Loucy (cell line): ENCODE measurements at regions not wholly inside any gene's neighbourhood (a gene's known extent, or its start where the extent isn't known, plus 50 kb on each side); places are given as distances from the start of the nearest gene placed in this dataset.
A peak's percentile ranks its signal among the peaks of the same experiment; 100 is the strongest.

Source experiments
- H2AFZ ChIP-seq: fragments of 200-600 bp; sonication (generic); 2 replicates; pipeline ENCODE4 v1.6.0; 2016; ENCODE audit warnings: antibody characterized with exemption, mild to moderate bottlenecking, low read length, moderate library complexity
- H3F3A ChIP-seq: fragments of 200-600 bp; 2 replicates; pipeline ENCODE4 v1.6.0; 2016; ENCODE audit warnings: antibody characterized with exemption, low read depth, mild to moderate bottlenecking
- H3K27me3 ChIP-seq: fragments of 200-600 bp; sonication (generic); 2 replicates; pipeline ENCODE4 v1.6.1; 2014; ENCODE audit warnings: low read length, mild to moderate bottlenecking; ENCODE audit not compliant: insufficient read depth, poor library complexity, severe bottlenecking
- H3K36me3 ChIP-seq: fragments of 200-600 bp; sonication (generic); 2 replicates; pipeline ENCODE4 v1.6.1; 2016; ENCODE audit warnings: low read length; ENCODE audit not compliant: insufficient read depth
- H3K4me1 ChIP-seq: fragments of 200-600 bp; sonication (generic); 2 replicates; pipeline ENCODE4 v1.5.1; 2014; ENCODE audit warnings: low read length, mild to moderate bottlenecking; ENCODE audit not compliant: insufficient read depth, poor library complexity, severe bottlenecking
- H3K4me2 ChIP-seq: fragments of 200-600 bp; sonication (generic); 2 replicates; pipeline ENCODE4 v1.6.0; 2014; ENCODE audit warnings: antibody characterized with exemption, low read length, low read depth, mild to moderate bottlenecking; ENCODE audit not compliant: poor library complexity, severe bottlenecking
- H3K4me3 ChIP-seq: fragments of 200-600 bp; sonication (generic); 2 replicates; pipeline ENCODE4 v1.5.1; 2014; ENCODE audit warnings: low read length, mild to moderate bottlenecking, mixed read lengths; ENCODE audit not compliant: poor library complexity, severe bottlenecking
- H3K79me2 ChIP-seq: fragments of 200-600 bp; sonication (generic); 2 replicates; pipeline ENCODE4 v1.6.1; 2014; ENCODE audit warnings: low read length; ENCODE audit not compliant: insufficient read depth
- H3K9ac ChIP-seq: fragments of 200-600 bp; sonication (generic); 2 replicates; pipeline ENCODE4 v1.6.0; 2014; ENCODE audit warnings: mild to moderate bottlenecking, low read depth, low read length, moderate library complexity; ENCODE audit not compliant: poor library complexity, severe bottlenecking
- H3K9me2 ChIP-seq: fragments of 200-600 bp; sonication (generic); replicated peaks from 2 replicates; pipeline ENCODE4 v1.6.1; 2016; ENCODE audit warnings: low read depth, low read length, mixed read lengths
- H3K9me3 ChIP-seq: fragments of 200-600 bp; sonication (generic); 2 replicates; pipeline ENCODE4 v1.6.1; 2014; ENCODE audit warnings: mild to moderate bottlenecking, antibody characterized with exemption, low read length, low read depth; ENCODE audit not compliant: insufficient read depth
- H4K20me1 ChIP-seq: fragments of 200-600 bp; sonication (generic); 2 replicates; pipeline ENCODE4 v1.6.0; 2014; ENCODE audit warnings: antibody characterized with exemption, low read length, mild to moderate bottlenecking; ENCODE audit not compliant: insufficient read depth, poor library complexity, severe bottlenecking
- EZH2phosphoT487 ChIP-seq: fragments of 200-600 bp; IDR thresholded peaks from 2 replicates; pipeline ENCODE4 v1.6.1; 2018; ENCODE audit warnings: antibody characterized with exemption, mild to moderate bottlenecking, moderate library complexity, borderline replicate concordance
- TF ChIP-seq, protein P1 (sequence below): fragments of 200-600 bp; sonication (generic); conservative IDR thresholded peaks from 2 replicates; pipeline ENCODE4 v1.5.1; 2014; ENCODE audit warnings: mild to moderate bottlenecking, antibody characterized with exemption, low read length

DNA sequence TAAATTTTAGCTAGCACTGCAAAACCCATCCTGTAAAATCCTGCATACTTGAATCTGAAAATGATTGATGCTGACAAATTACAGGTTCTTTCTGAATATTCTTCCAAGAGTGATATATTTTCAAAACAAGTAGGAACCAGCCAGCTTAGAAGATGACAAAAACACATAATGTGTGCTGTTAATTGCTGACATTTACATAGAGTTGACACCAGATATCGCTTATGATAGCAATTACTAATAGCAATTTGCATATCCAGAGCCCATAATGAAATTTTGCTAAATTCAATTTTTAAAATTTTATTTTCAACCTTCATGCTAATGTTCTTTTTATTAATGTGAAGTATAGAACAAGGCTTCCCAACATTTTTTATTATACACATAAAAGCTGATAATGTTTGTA, 284.5 kb downstream of the SEC23A start:
- Histone ChIP-seq H3K9me3 (no peaks in the 10 kb centered on the region), H3K4me1 (no peaks in the 10 kb centered on the region), H3F3A (no peaks in the 10 kb centered on the region), H3K9ac (no peak overlapping the region), H4K20me1 (no peaks in the 10 kb centered on the region), H3K4me2 (no peak overlapping the region), H3K36me3 (no peaks in the 10 kb centered on the region), H3K9me2 (no peaks in the 10 kb centered on the region), H3K4me3 (no peak overlapping the region), H3K79me2 (no peaks in the 10 kb centered on the region), H2AFZ (no peak overlapping the region), H3K27me3 (no peaks in the 10 kb centered on the region)
- TF ChIP-seq, protein P1, sequence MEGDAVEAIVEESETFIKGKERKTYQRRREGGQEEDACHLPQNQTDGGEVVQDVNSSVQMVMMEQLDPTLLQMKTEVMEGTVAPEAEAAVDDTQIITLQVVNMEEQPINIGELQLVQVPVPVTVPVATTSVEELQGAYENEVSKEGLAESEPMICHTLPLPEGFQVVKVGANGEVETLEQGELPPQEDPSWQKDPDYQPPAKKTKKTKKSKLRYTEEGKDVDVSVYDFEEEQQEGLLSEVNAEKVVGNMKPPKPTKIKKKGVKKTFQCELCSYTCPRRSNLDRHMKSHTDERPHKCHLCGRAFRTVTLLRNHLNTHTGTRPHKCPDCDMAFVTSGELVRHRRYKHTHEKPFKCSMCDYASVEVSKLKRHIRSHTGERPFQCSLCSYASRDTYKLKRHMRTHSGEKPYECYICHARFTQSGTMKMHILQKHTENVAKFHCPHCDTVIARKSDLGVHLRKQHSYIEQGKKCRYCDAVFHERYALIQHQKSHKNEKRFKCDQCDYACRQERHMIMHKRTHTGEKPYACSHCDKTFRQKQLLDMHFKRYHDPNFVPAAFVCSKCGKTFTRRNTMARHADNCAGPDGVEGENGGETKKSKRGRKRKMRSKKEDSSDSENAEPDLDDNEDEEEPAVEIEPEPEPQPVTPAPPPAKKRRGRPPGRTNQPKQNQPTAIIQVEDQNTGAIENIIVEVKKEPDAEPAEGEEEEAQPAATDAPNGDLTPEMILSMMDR, result no peak

DNA sequence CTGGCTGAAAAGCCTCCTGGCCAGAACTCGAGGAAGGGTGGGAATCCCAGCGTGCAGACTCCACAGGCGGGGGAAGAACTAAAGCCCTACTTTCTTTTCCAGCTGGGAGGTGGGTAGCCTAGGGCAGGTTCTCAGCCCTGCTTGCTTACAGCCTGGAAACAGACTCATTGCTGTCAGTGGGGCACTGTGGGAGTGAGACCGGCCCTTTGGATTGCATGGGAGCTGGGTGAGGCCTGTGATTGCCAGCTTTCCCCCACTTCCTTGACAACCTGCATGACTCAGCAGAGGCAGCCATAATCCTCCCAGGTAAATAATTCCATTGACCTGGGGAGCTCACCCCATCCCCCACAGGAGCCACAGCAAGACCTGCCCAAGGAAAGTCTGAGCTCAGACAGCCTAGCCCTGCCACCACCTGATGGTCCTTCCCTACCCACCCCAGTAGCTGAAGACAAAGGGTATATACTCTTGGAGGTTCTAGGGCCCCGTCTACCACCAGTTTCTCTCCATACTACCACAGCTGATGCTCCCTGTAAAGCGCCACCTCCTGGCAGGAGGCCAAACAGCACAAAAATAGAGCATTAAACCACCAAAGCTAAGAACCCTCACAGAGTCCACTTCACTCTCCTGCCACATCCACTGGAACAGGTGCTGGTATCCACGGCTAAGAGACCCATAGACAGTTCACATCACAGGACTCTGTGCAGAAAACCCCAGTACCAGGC, 294.1 kb downstream of the SEC23A start:
- Histone ChIP-seq H3K4me3 (no peak overlapping the region), H4K20me1 (no peaks in the 10 kb centered on the region), H3K27me3 (no peaks in the 10 kb centered on the region), H3K9ac (no peak overlapping the region), H3K79me2 (no peaks in the 10 kb centered on the region), H2AFZ (no peak overlapping the region), H3K9me3 (no peaks in the 10 kb centered on the region), H3K36me3 (no peaks in the 10 kb centered on the region), H3K9me2 (no peaks in the 10 kb centered on the region), H3K4me2 (no peak overlapping the region), H3K4me1 (no peaks in the 10 kb centered on the region), H3F3A (no peaks in the 10 kb centered on the region)
- no peak for TF ChIP-seq EZH2phosphoT487
- TF ChIP-seq, protein P1, result peak; percentile 27; the same call in 1 of the 2 replicates

DNA sequence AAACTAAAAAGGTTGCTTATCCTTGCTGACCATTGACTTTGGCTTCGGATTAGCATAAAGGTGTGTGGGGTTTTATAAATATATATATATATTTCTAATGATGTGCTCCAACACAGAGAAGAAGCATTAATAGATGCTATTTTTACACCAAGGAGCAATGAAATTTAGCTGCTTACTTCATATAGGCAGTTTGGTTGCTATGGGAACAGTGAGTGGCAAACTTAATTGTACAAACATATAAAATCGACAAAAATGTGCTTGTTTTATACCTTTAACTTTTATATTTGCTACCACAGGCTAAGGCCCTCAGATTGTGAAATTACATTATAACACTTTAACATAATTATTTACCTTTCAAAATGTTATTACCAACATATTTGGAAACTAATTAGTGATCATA, 303.4 kb downstream of the SEC23A start:
- Histone ChIP-seq H3F3A (no peaks in the 10 kb centered on the region), H4K20me1 (no peaks in the 10 kb centered on the region), H3K36me3 (no peaks in the 10 kb centered on the region), H3K9me3 (no peaks in the 10 kb centered on the region), H3K9ac (no peak overlapping the region), H3K9me2 (no peaks in the 10 kb centered on the region), H3K4me1 (no peaks in the 10 kb centered on the region), H3K4me3 (no peak overlapping the region), H3K79me2 (no peaks in the 10 kb centered on the region), H3K4me2 (no peak overlapping the region), H2AFZ (no peak overlapping the region), H3K27me3 (no peaks in the 10 kb centered on the region)
- TF ChIP-seq EZH2phosphoT487, result no peak
- TF ChIP-seq, protein P1, result no peak
